Stimulated activated CD4-positive, alpha-beta T cell treated with anti-CD3 and anti-CD28 coated beads, Interleukin-4, amount 100 ng/mL, for 24 hours (primary cell): ENCODE measurements at regions not wholly inside any gene's neighbourhood (a gene's known extent, or its start where the extent isn't known, plus 50 kb on each side); places are given as distances from the start of the nearest gene placed in this dataset.
A peak's percentile ranks its signal among the peaks of the same experiment; 100 is the strongest.
"Not testable (repeated sequence)": the region's sequence is repeated elsewhere in the genome, so short reads cannot be mapped to it uniquely, and the experiment has no call there.

Experiments
- DNase-seq: peaks from one replicate; pipeline ENCODE4 v3.0.0-alpha.2; 2020

DNA sequence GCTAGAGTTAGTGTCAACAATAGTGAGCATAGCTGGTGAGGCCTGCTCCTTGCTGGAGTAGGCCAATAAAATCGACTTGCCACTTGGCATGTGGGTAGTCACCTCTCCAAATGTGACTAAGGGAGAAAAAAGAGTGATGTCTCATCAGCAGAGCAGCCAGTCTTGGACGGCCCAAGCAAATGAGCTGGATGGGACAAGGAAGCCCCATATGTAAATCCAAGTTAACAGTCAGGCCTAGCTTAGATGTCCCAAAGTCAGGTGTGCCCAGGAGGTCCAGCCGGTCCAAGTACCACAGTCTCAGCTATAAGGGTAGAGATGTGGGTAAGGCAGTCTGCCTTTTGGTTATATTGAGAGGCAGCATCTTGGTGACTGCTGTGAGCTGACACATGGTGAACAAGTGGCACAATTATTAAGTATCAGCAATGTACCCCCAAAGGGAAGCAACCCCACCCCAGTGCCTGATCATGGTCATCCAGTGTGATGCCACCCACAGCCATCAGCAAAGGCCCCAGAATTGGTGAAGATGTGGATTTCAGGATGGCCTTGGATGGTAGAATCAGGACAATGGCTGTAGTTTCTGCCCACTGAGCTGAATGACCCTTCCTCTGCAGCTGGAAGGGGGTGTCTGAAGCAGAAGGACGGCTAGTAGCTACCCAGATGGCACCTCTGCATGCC is 83.4 kb downstream of the TNFRSF13B start:
- no peak for DNase-seq

- DNase-seq: no peak
Measured at GRCh38 chr17:16887523-16888095, 84.3 kb downstream of the TNFRSF13B start.

GRCh38 chr17:16886655-16887322 is 85.1 kb downstream of the TNFRSF13B start:
- no peak for DNase-seq

DNA sequence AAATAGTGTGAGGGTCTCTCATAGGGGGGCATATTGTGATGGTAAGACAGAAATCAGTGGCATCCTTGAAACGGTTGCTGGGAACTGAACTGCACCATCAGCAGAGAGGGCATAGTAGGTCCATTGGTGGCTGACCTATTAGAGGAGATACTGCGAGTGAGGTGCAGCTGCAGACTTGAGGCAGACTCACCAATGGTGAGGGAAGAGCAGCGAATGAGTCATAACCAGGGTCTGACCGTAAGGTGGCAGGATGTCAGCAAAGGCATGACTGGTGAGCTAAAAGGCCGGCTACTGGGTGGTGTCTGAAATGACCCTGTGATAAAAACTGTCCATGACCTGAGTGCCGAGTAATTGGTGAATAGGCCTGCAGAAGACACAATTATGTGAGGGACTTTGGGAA is 86.7 kb downstream of the TNFRSF13B start:
- not testable (repeated sequence) for DNase-seq

DNA sequence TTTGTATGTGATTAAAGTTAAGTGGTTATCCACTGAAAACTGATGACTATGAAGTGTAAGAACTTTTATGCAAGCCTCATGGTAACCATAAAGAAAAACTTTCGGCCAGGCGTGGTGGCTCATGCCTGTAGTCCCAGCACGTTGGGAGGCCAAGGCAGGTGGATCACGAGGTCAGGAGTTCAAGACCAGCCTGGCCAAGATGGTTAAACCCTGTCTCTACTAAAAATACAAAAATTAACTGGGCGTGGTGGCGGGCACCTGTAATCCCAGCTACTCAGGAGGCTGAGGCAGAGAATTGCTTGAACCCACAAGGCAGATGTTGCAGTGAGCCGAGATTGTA is 89.0 kb downstream of the TNFRSF13B start:
- DNase-seq: not testable (repeated sequence)

GRCh38 chr17:16882243-16882925 is 89.5 kb downstream of the TNFRSF13B start:
- DNase-seq: no peak

DNA sequence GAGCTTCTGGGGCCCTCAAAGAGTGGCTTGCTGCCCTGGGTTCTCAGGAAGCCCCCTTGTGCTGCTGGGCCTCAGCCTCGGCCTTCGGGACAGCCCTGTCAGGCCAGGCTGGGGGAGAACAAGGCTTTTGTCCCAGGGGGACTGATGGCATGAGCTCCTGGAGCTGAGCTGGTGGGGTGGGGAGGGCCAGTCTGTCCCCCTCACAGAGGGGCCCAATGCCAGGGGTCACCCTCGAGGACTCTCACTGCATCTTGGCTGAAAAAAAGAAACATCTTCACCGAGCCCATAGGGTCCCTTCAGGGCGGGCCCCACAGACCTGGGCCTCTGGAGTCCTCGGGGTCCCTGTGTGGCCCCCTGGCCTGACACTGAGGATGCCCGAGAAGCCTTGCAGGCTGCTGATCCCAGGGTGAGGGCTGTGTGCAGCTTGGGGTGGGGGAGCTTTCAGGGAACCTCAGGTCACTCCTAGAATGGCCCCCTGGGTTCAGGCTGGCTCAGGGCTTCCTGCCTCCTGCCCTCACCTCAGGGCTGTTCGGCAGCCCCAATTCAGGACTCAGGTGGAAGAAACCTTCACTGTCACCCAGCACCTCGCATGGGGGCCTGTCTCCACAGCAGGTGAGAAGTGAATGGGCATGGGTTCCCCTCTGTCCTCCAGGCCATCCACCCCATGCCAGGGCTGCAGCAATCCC is 90.5 kb downstream of the TNFRSF13B start:
- no peak for DNase-seq

- no peak for DNase-seq
Measured at GRCh38 chr17:16880843-16881230, 91.1 kb downstream of the TNFRSF13B start.

GRCh38 chr17:16880121-16880842 is 91.6 kb downstream of the TNFRSF13B start:
- no peak for DNase-seq

- no peak for DNase-seq
Measured at GRCh38 chr17:16879686-16880085, 92.2 kb downstream of the TNFRSF13B start.

DNA sequence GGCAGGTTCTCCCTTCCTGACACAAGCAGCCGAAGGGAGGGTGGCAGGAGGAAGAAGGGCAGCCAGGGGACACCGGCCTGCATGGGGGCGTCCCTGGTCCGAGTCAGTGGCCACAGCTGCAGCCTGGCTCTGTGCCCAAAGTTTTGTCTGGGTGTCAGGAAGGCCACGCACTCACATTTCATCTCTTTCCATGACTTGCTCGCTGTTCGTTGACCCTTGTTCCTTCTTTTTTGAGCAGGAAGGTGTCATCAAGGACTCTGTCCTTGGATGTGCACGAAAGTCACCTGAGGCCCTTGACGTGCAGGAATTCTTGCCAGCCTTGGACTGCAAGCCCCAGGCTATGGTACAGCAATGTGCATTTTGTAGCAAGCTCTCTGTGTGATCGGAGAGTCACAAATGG is 93.3 kb downstream of the TNFRSF13B start:
- no peak for DNase-seq

GRCh38 chr17:16878084-16878483 is 93.8 kb downstream of the TNFRSF13B start:
- DNase-seq: no peak

- no peak for DNase-seq
Measured at GRCh38 chr17:16877099-16877498, 94.8 kb downstream of the TNFRSF13B start.

GRCh38 chr17:16875662-16876061 is 96.3 kb downstream of the TNFRSF13B start:
- DNase-seq: no peak

DNA sequence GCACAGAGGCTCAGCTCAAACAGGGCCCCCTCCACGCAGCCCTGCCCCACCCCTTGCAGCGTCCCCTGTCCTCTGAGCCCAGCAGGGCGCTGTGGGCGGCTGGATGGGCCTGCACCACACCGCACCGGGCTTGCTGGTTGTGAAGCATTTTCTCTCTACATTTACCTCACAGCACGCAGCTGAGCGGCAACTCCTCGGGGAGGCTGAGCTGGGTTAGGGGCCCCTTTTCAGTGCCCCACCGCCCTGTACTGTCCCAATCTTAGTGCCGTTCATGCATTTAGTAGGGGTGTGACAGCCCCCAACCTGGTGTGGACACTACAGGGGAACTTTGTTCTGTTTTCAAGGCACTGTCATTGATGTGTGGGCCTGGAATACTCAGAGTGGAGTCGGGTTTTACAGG is 97.7 kb downstream of the TNFRSF13B start:
- not testable (repeated sequence) for DNase-seq

DNA sequence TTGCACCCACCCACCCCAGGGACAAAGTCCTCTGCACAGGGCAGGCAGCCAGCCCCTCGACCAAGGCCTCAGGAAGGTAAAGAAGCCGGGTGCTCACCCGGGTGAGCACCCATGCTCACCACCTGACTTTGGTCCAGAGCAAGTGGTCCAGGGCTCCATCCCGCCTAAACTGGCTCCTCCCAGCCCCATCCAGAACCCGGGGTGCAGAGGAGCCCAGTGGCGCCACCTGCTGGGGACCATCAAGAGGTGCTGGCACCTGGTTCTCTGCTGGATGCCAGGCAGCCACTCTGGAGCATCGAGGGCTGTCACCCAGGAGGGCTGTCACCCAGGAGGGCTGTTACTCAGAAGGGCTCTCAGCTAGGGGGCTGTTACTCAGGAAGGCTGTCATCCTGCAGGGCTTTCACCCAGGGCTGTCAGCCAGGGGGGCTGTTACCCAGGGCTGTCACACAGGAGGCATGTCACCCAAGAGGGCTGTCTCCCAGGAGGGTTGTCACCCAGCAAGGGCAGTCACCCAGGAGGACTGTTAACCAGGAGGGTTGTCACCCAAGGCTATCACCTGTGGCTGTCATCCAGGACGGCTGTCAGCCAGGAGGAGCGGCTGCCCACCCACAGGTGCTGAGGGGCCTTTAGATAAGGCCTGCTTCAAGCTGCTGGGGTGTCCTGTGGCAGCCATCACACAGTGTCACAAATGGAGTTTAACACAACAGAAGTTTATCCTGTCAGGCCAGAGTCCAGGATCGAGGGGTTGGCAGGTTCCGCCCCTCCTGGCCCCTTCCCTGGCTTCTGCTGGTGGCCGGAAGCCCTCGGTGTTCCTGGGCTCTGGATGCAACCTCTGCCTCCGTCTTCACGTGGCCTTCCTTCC is 98.5 kb downstream of the TNFRSF13B start:
- DNase-seq: peak; percentile 30

DNA sequence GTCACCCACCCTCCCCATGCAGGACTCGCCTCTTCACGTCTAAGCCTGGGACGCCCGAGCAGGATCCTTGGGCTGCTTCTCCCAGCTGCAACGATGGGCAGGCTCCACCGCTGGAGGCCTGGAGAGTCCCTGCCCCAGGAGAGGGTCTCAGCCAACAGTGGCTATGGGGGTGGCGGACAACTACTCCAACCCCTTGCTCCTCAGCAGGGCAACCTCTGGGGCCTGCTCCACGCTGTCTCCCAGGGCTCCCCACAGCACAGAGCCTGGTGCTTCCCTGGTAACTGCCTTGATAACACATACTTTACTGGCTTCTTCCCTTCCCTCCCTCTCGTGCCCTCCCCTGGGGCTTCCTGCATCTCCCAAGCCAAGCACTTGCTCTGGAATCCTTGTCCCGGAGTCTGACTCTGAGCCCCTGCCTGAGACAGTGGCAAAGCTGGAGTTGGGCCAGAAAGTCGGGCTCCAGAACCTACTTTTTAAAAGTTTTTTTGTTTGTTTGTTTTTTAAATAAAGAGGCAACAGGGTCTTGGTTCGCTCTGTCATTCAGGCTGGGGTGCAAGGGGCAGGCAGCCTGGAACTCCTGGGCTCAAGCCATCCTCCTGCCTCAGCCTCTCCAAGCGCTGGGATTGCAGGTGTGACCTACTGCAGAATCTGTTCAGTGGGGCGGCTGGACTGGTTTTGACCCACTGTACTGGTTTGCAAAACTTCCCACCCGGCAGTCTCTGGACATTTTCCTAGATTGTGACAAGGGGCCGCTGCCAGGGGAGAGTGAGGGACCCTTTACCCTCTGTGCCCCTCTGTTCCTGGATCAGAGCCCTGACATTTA is 99.4 kb downstream of the TNFRSF13B start:
- DNase-seq: no peak

DNA sequence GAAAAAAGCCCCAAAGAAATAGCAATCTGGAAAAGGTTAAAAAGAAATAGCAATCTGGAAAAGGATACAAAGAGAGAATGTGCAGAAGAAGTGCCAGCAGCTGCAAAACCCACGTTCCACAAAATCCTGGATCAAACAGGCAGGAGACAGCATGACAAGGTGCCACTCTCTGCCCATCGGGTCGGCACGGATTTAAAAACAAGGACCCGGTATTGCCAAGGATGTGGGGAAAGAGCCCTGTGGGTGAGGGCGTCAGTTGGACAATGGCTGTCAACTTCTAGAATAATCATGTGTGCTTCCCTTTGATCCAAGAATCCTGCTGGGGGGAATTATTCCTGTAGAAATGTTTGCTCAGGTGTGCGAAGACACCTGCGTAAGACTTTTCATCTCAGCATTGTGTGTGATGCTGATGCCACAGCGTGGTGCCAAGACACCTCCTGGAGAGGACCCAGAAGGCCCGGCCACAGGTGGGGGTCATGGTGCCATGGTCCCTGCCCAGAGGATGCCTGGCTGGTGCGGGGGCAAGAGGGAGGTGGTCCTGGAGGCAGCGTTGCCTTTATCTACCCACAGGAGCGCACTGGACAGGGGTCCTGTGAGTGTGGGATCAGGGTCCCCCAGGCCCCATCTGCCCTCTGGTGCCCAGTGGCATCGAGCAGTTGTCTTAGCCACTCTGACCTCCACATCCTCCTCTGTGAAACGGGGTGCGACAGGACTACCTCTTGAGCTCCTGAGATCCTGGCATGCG is 100.3 kb downstream of the TNFRSF13B start:
- not testable (repeated sequence) for DNase-seq

DNA sequence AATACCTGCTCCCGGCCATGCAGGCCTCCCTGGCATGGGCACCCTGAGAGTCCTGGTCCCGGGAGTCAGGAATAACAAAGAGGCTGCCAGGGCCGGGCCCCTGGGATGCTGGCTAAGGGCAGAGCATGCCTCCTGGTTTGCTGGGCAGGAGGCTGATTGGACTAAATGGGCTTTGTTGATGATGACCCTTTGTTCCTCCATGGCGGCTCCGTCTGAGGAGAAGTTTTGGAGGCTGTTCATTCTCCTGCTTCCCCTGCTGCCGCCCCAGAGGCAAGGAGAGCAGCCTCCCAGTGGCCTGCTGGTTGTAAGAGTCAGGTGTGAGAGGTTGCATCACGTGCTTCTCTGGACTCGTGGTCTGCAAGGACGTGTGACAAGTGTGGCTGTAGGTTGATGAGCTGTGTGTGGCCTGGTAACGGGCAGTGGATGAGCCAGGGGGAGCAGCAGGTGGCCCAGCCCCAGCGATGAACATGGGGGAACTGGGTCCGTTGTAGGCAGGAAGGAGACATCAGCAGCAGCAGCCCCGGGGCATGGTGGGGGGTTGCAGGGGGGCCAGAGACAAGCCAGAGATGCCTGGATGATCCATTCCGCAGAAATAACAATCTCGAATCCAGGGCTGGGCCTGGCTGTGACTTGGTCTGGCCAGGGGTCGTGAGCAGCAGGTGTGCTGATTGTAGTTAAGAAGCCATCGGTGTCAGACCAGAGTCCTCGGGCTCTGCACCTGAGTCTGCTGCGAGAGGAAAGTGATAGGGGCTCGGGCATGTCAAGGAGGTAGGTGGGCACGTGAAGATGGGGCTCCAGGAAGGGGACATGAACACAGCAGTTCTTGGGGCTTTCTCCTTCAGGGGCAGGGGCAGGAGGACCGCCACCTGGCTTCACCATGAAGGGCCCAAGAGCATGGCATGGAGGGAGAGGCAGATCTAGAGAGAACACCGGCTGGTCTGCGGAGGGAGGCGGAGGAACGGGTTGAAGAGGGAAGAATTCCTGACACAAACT is 101.4 kb downstream of the TNFRSF13B start:
- DNase-seq: no peak
